ENCODE measurements at regions not wholly inside any gene's neighbourhood (a gene's known extent, or its start where the extent isn't known, plus 50 kb on each side); places are given as distances from the start of the nearest gene placed in this dataset.

DNA sequence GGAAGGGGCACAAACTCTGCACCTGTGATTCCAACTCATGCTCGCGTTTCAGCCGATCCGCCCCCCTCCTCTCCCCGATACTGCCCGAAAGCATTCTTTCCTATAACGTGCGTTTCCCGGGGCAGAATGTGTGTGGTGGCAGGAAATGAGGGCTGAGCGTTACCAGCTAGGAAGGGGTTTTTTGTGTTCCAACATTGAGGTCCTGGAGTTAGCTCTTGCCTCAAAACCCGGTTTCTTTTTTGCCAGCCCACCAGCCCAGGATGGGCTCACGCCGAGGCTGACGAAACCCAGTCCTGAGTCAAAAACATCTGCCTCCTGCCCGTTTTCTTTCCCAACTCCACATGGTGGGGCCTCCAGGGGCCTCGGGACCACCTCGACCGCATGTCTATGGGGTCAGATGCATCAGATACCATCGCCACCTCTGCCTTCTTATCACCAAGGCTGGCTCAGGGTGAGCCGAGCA, 113.7 kb upstream of the COPS8 start:
- H3K9me1 ChIP-seq (ENCODE audit: control insufficient read depth, insufficient read depth, low read length) = no peaks in the 10 kb centered on the region
- H3K9me3 ChIP-seq (replicated peaks; ENCODE audit: control insufficient read depth, insufficient read depth, low read depth, low read length) = no peaks in the 10 kb centered on the region
- ATAC-seq = no peak
- H3K4me3 ChIP-seq = no peak overlapping the region
- H3K27me3 ChIP-seq (ENCODE audit: control insufficient read depth in 2 of 2, insufficient read depth in 2 of 2, low read length in 2 of 2) = peaks cover 0 to 28% of the 10 kb centered on the region in 2 experiments; a peak in 2 of 5 replicates
- TF ChIP-seq CXXC5 (CRISPR knock-in tag; IDR thresholded peaks at IDR 0.05) (no peak), EHMT2 (IDR thresholded peaks at IDR 0.05) (no peak), KLF13 (tag; IDR thresholded peaks at IDR 0.05; ENCODE audit: borderline replicate concordance, low read depth) (no peak), MEF2D (tag; conservative IDR thresholded peaks at IDR 0.05; ENCODE audit: low read depth) (no peak), ARID2 (IDR thresholded peaks at IDR 0.05) (no peak), CREB1 (IDR thresholded peaks at IDR 0.05) (no peak), CREB1 (CRISPR knock-in tag; IDR thresholded peaks at IDR 0.05) (no peak), RNF2 (IDR thresholded peaks at IDR 0.05) (no peak), POLR2G (IDR thresholded peaks at IDR 0.05; ENCODE audit: low read depth, low read length) (no peak), MTA2 (IDR thresholded peaks at IDR 0.05; ENCODE audit: low read depth) (no peak), HDGF (IDR thresholded peaks at IDR 0.05) (no peak), ZNF785 (CRISPR knock-in tag; IDR thresholded peaks at IDR 0.05) (no peak), RBM15 (IDR thresholded peaks at IDR 0.05; ENCODE audit: insufficient read depth, low read length) (no peak), ZNF551 (CRISPR knock-in tag; IDR thresholded peaks at IDR 0.05) (no peak), RFX5 (IDR thresholded peaks at IDR 0.05; ENCODE audit: low read depth, low read length) (no peak), HSF4 (CRISPR knock-in tag; IDR thresholded peaks at IDR 0.05; ENCODE audit: borderline replicate concordance) (no peak), WHSC1 (IDR thresholded peaks at IDR 0.05; ENCODE audit: low read length) (no peak), PCBP1 (IDR thresholded peaks at IDR 0.05; ENCODE audit: low read depth, low read length, poor library complexity, severe bottlenecking) (no peak), RBBP5 (IDR thresholded peaks at IDR 0.05; ENCODE audit: borderline replicate concordance, insufficient read depth, low read length, poor library complexity, severe bottlenecking) (no peak)
- TF ChIP-seq, protein P1, sequence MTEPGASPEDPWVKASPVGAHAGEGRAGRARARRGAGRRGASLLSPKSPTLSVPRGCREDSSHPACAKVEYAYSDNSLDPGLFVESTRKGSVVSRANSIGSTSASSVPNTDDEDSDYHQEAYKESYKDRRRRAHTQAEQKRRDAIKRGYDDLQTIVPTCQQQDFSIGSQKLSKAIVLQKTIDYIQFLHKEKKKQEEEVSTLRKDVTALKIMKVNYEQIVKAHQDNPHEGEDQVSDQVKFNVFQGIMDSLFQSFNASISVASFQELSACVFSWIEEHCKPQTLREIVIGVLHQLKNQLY (CRISPR knock-in tag; conservative IDR thresholded peaks at IDR 0.05) = no peak
- TF ChIP-seq, protein P2, sequence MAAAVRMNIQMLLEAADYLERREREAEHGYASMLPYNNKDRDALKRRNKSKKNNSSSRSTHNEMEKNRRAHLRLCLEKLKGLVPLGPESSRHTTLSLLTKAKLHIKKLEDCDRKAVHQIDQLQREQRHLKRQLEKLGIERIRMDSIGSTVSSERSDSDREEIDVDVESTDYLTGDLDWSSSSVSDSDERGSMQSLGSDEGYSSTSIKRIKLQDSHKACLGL (CRISPR knock-in tag; IDR thresholded peaks at IDR 0.05; ENCODE audit: borderline replicate concordance, poor library complexity, severe bottlenecking) = no peak
- H3K27ac ChIP-seq (ENCODE audit: extremely low read depth, low read depth, low read length) = no peak overlapping the region
- no peaks in the 10 kb centered on the region for H3K79me2 ChIP-seq (ENCODE audit: control insufficient read depth, insufficient read depth, low read length)
- no peak for FAIRE-seq
- POLR2A ChIA-PET = no interaction called here
- no peak for DNase-seq (ENCODE audit: extremely low read depth in 1 of 4, low spot score in 3 of 4)
- H3K4me1 ChIP-seq (replicated peaks in 1 of 2; ENCODE audit: control insufficient read depth in 2 of 2, insufficient read depth in 2 of 2, low read length in 2 of 2) = no peaks in the 10 kb centered on the region
- WGBS (ENCODE audit: insufficient coverage, low coverage, missing lambda C conversion rate) = 0% methylated on average over 4 of the region's 20 CpGs
- intact Hi-C loops (cut with micrococcal nuclease) = no loop called here
- no peak overlapping the region for H3K4me2 ChIP-seq (ENCODE audit: insufficient read depth, low read length)
- H2AFZ ChIP-seq (ENCODE audit: low read depth, low read length) = no peak overlapping the region
- no peaks in the 10 kb centered on the region for H3K36me3 ChIP-seq (ENCODE audit: control insufficient read depth, insufficient read depth, low read length)
- CTCF ChIA-PET (ENCODE audit: low intra/inter-chr PET ratio) = no interaction called here
- no peak overlapping the region for H3K9ac ChIP-seq (ENCODE audit: insufficient read depth in 1 of 2, low read depth in 2 of 2, low read length in 2 of 2)
- in situ Hi-C loops (cut with MboI) = no loop called here
- H4K20me1 ChIP-seq (replicated peaks; ENCODE audit: control insufficient read depth, insufficient read depth, low read length) = no peaks in the 10 kb centered on the region
- BruUV-seq (replicated peaks) = no TSS peak

Measured in K562 (cell line).